Erythroblast (primary cell): ENCODE measurements at regions not wholly inside any gene's neighbourhood (a gene's known extent, or its start where the extent isn't known, plus 50 kb on each side); places are given as distances from the start of the nearest gene placed in this dataset.

Experiments
- GATA1 ChIP-seq: IDR thresholded peaks from 2 replicates; pipeline ENCODE4 v1.6.1; 2011; ENCODE audit warnings: low read depth, mild to moderate bottlenecking, control low read depth, low read length, moderate library complexity
- POLR2A ChIP-seq: IDR thresholded peaks from 2 replicates; pipeline ENCODE4 v1.6.1; 2011; ENCODE audit warnings: mild to moderate bottlenecking, low read length

DNA sequence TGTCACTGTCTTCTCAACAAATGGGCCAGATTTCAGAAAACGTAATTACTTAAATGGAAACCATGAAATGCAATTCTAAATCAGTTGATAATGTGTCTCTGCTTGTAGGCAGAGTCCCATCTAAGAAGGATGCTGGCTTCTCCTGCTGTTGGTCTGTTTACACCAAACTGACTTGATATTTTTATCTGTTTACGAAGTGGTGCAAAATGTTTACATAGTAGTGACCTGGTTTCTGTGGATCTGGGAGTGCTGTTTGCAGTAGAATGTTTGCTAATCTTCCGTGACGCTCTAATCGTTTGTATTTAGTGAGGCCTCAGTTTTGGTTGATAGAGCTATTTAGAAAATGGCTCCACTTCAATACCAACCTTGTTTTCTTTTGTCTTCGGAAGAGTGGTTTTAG lies 213.5 kb downstream of the VEGFC start:
- TF ChIP-seq POLR2A: no peak
- no peak for TF ChIP-seq GATA1
